ENCODE measurements at regions not wholly inside any gene's neighbourhood (a gene's known extent, or its start where the extent isn't known, plus 50 kb on each side); places are given as distances from the start of the nearest gene placed in this dataset.

GRCh38 chr7:94848992-94849576, 58.3 kb upstream of the PPP1R9A start:
- 90% methylated on average over 33 of the region's 33 CpGs for WGBS (ENCODE audit: insufficient coverage)

GRCh38 chr7:94849636-94850208, 57.7 kb upstream of the PPP1R9A start:
- no peak overlapping the region for H3K4me3 ChIP-seq (ENCODE audit: low read length)
- H3K27ac ChIP-seq (ENCODE audit: low read length) = no peak overlapping the region
- no peaks in the 10 kb centered on the region for H3K27me3 ChIP-seq (ENCODE audit: control insufficient read depth, insufficient read depth, low read length)
- peaks cover 7% of the 10 kb centered on the region for H3K9me3 ChIP-seq (replicated peaks; ENCODE audit: control insufficient read depth, low read depth, low read length)
- DNase-seq = no peak
- WGBS (ENCODE audit: insufficient coverage) = 95% methylated on average over 13 of the region's 22 CpGs
- H3K4me1 ChIP-seq (ENCODE audit: control insufficient read depth, insufficient read depth, low read length) = no peaks in the 10 kb centered on the region
- no peaks in the 10 kb centered on the region for H3K36me3 ChIP-seq (ENCODE audit: control insufficient read depth, insufficient read depth, low read length)

More at GRCh38 chr7:94848992-94849576, 58.3 kb upstream of the PPP1R9A start:
- Histone ChIP-seq H3K27ac (ENCODE audit: low read length) (no peak overlapping the region), H3K4me3 (ENCODE audit: low read length) (no peak overlapping the region), H3K4me1 (ENCODE audit: control insufficient read depth, insufficient read depth, low read length) (no peaks in the 10 kb centered on the region), H3K27me3 (ENCODE audit: control insufficient read depth, insufficient read depth, low read length) (no peaks in the 10 kb centered on the region), H3K36me3 (ENCODE audit: control insufficient read depth, insufficient read depth, low read length) (no peaks in the 10 kb centered on the region), H3K9me3 (replicated peaks; ENCODE audit: control insufficient read depth, low read depth, low read length) (peaks cover 13% of the 10 kb centered on the region)
- DNase-seq = no peak

- Histone ChIP-seq H3K4me3 (ENCODE audit: low read length) (no peak overlapping the region), H3K9me3 (replicated peaks; ENCODE audit: control insufficient read depth, low read depth, low read length) (peaks cover 3% of the 10 kb centered on the region), H3K27me3 (ENCODE audit: control insufficient read depth, insufficient read depth, low read length) (no peaks in the 10 kb centered on the region), H3K4me1 (ENCODE audit: control insufficient read depth, insufficient read depth, low read length) (no peaks in the 10 kb centered on the region), H3K27ac (ENCODE audit: low read length) (no peak overlapping the region), H3K36me3 (ENCODE audit: control insufficient read depth, insufficient read depth, low read length) (no peaks in the 10 kb centered on the region)
- no CpG with 5 or more reads among the region's 2 CpGs for WGBS (ENCODE audit: insufficient coverage)
- DNase-seq = no peak
Measured at GRCh38 chr7:94855589-94855988, 51.8 kb upstream of the PPP1R9A start.

GRCh38 chr7:94856643-94857042, 50.8 kb upstream of the PPP1R9A start:
- Histone ChIP-seq H3K4me1 (ENCODE audit: control insufficient read depth, insufficient read depth, low read length) (no peaks in the 10 kb centered on the region), H3K9me3 (replicated peaks; ENCODE audit: control insufficient read depth, low read depth, low read length) (peaks cover 3% of the 10 kb centered on the region), H3K36me3 (ENCODE audit: control insufficient read depth, insufficient read depth, low read length) (no peaks in the 10 kb centered on the region), H3K27me3 (ENCODE audit: control insufficient read depth, insufficient read depth, low read length) (no peaks in the 10 kb centered on the region), H3K4me3 (ENCODE audit: low read length) (no peak overlapping the region), H3K27ac (ENCODE audit: low read length) (no peak overlapping the region)
- no CpG with 5 or more reads among the region's 1 CpG for WGBS (ENCODE audit: insufficient coverage)
- no peak for DNase-seq
